ENCODE measurements at regions not wholly inside any gene's neighbourhood (a gene's known extent, or its start where the extent isn't known, plus 50 kb on each side); places are given as distances from the start of the nearest gene placed in this dataset.

DNA sequence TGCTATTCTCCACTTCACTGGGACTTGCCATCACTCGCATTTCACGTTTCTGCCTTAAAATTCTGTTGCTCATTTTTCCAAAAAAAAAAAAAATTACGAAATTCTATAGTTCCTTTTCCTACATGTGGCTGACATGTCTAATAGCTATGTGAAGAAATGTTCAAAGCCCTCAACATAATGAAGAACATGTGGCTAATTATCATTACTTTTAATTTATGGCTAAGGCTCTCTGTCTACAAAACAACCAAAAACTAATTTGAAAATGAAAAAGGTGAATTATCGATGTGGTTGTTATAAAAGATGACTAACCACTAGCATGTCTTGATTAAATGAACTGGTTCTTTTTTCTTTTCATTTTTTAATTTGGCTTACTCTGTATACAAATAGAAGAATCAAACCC, 940.0 kb downstream of the EFNB2 start:
- intact Hi-C loops (cut with DNase I), result no loop called here
- no peak for DNase-seq (ENCODE audit: low spot score)

DNA sequence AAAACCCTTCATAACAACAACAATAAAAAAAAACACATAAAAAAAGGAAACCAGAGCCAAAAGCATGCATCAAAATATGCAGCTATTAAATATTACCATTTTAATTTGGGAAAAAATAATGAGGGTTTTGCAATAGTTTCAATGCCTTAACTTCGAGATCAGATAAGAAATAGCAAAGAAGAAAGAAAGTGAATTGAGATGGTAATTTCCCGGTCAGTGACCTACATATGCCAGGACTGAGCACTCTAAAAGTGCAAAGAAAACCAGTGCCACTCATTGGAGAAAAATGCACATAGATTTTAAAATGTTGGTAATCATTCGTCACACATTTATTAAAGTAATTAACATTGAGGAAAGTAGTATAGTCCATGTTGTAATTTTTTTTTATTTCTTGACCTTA, 944.2 kb downstream of the EFNB2 start:
- DNase-seq (ENCODE audit: low spot score), result no peak
- intact Hi-C loops (cut with DNase I), result loop anchor here in 1 of 2 donors (5.0 kb wide), 1 partner anchor 1589 kb away; no protein-coding TSS in a partner anchor

DNA sequence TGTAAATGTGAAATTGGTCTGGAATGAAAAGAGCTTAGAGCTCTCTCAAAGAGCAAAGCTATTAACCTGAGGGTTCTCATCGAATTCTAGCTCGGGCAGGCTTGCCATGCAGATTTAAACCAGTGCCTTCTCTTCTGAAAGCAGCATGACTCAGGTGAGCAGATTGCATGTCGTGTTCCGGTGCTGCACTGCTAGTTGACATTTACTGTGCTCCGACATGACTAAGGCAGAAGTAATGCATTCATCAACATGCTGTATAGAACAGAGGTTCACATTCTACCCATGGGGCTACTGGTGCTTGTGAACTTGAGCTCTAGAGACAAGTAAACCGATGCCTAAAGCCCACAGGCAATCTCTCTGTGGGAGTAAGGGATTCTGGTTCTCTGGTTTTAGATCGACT, 947.7 kb downstream of the EFNB2 start:
- intact Hi-C loops (cut with DNase I), result no loop called here
- DNase-seq (ENCODE audit: low spot score), result no peak

DNA sequence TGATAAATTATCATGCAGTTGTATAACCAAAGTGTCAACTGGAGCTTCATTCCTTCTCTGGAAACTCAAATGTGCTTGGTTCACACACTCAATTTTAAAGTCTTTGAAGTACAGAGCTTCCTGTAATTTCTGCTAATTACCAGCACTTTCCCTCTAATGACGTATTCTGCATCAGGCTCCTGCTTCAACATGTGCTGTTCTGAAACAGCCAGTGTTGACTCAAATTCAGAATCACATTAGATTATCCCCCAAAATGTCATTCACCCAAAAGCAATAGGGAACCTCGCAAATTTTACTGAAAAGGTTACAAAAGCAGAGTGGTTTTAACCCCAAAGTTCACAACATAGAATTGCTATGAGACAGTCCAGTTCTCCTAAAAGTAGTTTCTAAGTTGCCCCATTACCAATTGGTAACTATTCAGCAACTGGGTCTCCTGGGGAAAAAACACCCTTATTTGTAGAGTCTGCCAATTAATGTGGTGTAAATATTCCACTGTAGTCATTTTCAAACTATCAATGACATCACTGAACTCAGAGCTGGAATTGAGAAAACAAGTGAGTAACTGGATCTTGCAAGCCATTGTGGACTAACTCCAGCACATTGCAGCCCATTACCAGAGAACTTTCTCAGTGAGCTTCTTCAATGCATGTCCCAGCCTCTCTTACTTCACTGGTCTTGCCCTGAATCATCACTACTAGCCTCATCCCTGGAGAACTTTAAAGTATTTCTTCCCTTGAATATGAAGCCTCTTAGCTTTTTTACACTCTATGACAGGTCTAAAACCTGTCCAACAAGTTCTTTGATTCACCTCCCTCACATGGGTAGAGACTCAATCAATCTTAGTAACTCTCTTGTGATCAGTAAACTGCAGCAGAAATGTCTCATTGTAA, 955.4 kb downstream of the EFNB2 start:
- intact Hi-C loops (cut with DNase I), result no loop called here
- DNase-seq (ENCODE audit: low spot score), result no peak

DNA sequence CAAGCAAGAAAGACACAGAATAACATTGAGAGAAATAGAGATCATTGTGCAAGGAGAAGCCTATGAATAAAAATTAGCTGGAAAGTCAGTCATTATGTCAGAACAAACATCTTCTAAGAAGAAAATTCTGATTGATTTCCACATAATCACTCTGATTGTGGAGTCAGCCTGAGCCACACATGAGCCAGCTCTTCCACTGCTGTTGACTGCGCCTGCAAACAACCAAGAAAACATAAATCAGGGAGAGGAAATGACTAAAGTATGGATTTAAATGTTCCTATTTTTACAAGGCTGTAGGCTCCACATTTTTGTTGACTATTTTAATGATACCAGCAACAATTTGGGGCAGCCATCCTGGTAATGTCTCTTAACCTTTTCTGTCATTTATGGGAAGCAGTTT, 962.3 kb downstream of the EFNB2 start:
- DNase-seq (ENCODE audit: low spot score), result no peak
- intact Hi-C loops (cut with DNase I), result no loop called here

DNA sequence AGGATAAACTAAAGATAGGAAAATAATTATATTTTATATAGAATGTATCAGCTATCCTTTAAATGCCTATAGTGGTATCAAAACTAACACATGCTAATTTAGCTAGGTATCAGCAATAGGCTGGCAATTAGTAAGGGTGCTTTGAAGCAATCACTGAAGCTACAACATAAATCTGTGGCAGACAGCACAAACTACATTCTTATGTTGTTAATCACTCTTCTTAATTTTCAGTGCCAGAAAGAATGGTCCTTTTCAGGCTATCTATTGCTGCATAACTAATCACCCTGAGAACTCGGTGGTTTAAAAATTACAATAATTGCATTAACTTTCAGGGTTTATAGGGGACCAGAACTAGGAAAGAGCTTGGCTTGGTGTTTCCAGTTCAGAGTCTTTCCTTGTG, 963.1 kb downstream of the EFNB2 start:
- intact Hi-C loops (cut with DNase I), result no loop called here
- no peak for DNase-seq (ENCODE audit: low spot score)

DNA sequence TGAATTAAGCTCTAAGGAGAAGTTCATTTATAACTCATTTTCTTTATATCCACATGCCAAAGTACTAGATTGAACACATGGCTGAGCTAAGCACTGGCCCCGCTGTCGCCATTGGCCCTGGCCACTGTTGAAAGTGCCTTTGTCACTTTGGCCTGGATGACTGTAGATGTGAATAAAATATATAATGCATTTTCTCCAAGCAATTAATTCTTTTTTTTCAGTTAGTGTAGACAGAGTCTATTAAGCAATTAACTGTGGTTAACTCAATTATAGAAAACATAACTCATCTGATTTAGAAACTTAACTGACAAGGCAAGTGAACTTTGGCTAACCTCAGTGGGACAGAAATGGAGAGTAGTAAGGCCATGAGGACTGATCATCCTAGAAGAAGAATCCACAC, 965.6 kb downstream of the EFNB2 start:
- intact Hi-C loops (cut with DNase I), result no loop called here
- DNase-seq (ENCODE audit: low spot score), result no peak

DNA sequence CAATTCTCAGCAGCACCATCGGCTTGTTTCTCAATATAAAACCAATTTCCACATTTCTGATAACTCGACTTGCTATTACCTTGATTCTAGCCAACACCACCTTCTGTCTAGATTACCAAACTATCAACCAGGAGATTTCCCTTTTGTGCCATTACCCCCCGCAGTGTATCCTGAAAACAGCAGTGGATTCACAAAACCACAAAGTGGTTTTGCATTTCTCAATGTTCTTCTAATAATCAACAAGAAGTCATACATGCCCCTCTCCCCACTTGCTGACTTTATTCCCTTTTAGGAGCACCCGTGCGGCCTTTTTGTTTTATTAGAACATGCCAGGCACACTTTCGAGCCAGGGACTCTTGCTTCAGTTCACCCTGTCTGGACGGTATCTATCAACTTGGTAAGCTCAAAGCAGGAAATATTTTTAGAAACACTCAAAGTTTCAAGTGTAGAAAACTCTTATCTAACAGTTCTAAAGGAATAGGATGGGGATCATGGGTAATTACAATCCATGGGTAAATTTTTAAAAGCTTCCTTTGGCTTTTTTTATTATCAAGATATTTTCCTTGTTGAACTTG, 967.4 kb downstream of the EFNB2 start:
- intact Hi-C loops (cut with DNase I), result no loop called here
- no peak for DNase-seq (ENCODE audit: low spot score)

DNA sequence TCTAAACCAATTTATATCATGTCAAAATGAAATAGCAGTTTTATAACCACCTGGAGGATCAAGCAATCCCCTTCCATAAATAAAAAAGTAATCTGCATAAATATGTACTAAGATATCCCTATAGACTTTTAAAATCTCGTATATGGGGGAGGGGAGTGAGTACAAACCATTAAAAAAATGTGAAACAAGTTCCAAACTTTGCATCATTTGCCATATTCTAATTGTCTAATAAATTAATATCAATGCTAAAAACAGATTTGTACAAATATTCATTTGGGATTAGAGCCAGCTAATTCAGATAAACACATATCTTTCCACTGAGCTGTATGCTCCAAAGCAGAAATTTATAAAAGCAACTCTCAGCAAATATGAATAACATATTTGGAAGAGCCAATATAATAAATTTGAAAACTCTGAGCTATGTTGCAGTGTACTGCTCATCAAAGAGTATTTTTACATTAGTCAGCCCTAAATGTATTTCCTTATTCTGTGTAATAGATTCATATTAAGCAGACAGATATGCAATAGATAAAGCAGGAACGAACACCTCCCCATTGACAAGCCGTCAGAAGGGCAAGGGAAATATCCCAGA, 970.2 kb downstream of the EFNB2 start:
- no peak for DNase-seq (ENCODE audit: low spot score)
- intact Hi-C loops (cut with DNase I), result no loop called here

DNA sequence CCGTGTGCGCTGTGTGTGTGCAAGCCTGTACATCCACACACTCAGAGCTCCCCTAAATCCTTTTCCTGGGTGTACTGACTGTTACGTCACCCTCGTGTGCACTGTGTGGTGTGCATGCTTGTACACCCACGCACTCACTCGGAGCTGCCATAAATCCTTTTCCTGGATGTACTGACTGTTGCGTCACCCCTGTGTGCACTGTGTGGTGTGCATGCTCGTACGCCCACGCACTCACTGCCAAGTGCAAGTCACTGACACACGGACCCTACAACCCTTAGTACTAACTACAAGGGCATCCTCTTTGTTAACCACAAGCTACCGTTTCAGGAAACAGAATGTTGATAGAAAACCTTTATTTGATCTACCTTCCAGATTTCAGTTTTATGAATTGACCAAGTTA, 983.4 kb downstream of the EFNB2 start:
- DNase-seq (ENCODE audit: low spot score), result no peak
- intact Hi-C loops (cut with DNase I), result no loop called here

DNA sequence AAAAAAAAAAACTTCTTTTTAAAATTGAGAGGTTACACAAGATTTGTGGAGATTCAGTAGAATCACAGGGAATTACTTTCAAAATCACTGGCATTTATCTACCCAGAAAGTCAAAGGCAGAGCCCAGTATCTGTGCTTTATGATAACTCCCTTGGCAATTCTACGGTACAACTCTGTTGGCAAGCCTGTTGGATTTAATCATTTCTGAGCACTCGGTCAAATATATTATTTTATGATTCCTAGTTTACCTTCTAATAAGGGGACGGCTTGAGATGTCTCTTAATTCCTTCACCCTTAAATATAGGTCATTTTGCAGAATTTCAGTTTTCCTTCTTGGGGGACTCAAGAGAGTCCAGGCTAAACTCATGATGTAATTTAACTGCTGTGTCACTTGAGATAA, 987.6 kb downstream of the EFNB2 start:
- DNase-seq (ENCODE audit: low spot score), result no peak
- intact Hi-C loops (cut with DNase I), result no loop called here

DNA sequence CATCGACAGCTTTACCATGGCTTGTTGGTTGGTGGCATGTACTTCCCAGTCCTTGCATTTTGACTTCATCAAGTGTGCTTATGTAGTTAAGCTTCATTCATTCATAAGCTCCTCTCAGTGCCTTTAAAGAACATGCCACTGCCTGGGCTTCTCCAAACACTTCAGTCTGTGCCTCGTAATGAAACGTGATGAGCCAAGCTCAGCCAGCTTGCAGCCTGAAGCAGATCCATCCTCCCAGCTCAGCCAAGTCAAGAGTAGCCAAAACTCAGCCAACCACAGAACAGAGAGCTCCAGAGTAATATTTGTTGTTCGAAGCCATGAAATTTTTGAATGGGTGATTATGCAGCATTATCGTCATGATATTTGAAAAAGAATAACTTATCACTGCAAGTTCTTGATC, 989.7 kb downstream of the EFNB2 start:
- intact Hi-C loops (cut with DNase I), result no loop called here
- no peak for DNase-seq (ENCODE audit: low spot score)

DNA sequence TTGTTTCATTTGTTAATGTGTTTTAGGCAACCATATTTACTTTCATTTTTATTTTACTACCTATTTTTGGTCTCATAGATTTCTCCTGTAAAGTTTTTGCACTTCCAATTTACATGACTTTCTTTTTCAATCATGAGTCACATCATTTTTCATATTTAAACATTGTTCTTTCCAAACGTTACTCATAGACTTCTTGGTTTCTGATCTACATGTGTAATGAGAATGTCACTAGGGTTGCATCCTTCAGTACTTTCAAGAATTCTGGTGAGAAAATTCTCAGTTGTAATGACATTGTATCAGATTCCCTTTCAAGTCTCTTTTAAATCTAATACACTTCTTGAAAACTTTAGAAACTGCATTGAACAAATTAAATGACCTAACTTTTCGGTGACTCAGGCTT, 991.7 kb downstream of the EFNB2 start:
- intact Hi-C loops (cut with DNase I), result no loop called here
- no peak for DNase-seq (ENCODE audit: low spot score)

DNA sequence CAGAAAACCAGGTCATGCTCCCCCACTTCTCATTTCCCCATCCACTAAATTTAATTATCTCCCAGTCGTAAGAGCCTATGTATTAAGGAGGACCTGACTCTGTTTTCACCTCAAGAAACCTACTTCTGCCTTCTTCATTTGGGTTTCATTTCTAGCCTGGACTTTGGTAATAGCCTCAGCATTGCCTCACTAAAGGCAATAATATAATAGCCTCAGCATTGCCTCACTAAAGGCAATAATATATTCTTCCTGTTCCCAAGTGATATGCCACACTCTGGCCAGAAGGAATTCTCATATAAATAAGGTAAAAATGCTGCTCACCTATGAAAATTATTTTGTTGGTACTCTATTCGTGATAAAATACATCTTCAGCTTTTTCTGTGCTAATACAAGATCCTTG, 993.9 kb downstream of the EFNB2 start:
- no peak for DNase-seq (ENCODE audit: low spot score)
- intact Hi-C loops (cut with DNase I), result no loop called here

DNA sequence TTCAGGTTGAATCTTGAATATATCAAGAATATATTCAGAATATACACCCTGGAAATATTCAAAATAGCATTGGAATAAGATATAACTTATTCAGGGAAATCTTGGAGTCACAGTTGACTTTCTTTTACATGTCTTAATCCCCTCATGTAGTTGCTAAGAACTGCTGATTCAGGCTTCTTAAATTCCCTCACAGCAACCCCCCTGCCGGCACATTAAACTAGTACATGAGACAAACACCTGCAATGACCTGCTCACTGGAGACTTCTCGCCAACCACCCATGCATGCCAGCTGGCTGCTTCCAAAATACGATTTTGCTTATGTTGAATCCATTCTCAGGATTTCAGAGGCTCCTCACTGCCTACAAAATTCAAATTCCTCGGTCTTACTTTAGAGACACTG, 997.1 kb downstream of the EFNB2 start:
- no peak for DNase-seq (ENCODE audit: low spot score)
- intact Hi-C loops (cut with DNase I), result no loop called here

DNA sequence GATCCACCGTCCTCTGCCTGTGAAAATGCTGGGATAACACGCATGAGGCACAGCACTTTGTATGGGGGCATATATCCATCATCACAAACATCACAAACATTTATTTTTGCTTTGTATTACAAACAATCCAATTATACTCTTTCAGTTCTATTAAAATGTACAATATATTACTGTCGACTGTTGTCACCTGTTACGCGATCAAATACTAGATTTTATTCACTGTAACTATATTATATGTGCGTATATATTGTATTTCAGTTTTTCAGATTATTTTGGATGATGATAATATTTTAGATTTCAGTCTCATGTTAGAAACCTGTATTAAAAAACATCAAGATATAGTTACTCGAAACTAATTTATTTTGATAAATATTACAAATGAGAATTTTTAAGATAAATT, 998.3 kb downstream of the EFNB2 start:
- no peak for DNase-seq (ENCODE audit: low spot score)
- intact Hi-C loops (cut with DNase I), result no loop called here

DNA sequence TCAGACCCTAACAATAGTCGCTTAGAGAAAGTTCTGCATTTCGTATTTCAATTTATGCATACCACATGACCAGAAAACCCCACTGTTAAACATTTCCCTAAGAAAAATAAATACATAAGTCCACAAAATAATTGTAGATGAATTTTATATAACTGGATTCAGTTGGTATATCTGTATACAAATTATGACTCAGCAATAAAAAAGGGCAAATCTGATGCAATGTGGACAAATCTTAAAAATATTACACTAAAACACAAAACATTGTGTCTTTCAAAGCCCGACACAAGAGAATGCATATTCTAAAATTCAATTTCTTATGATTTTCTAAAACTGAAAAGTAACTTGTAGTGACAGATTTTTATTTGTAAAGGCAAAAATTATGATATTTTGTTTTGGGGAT, 1005.0 kb downstream of the EFNB2 start:
- intact Hi-C loops (cut with DNase I), result no loop called here
- DNase-seq (ENCODE audit: low spot score), result no peak

DNA sequence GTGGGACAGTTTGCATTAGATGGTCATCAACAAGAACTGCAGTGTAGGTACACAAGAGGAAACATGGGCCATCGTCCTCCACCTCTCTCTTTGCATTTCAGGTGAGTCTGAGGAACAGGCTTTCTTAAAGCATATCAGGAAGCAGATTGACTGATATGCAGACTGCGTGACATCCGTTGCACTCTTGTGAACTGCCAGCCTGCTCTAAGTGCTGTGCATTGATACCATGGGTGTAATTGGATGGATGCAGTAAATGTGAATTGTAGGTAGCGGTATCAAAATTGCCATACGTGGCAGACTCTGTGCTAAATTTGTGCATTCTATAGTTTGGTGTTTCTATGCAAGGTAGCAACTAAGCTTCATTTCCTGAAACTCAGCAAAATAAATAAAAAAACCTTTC, 1008.3 kb downstream of the EFNB2 start:
- no peak for DNase-seq (ENCODE audit: low spot score)
- intact Hi-C loops (cut with DNase I), result no loop called here

DNA sequence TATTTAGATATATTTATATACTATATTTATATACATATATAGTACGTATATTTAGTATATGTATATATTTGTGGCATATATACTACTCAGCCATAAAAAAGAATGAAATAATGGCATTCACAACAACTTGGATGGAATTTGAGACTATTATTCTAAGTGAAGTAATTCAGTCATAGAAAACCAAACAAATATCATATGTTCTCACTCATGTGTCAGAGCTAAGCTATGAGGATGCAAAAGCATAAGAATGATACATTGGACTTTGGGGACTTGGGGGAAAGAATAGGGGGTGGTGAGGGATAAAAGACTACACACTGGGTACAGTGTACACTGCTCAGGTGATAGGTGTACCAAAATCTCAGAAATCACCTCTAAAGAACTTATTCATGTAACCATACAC, 1015.7 kb downstream of the EFNB2 start:
- DNase-seq (ENCODE audit: low spot score), result no peak

DNA sequence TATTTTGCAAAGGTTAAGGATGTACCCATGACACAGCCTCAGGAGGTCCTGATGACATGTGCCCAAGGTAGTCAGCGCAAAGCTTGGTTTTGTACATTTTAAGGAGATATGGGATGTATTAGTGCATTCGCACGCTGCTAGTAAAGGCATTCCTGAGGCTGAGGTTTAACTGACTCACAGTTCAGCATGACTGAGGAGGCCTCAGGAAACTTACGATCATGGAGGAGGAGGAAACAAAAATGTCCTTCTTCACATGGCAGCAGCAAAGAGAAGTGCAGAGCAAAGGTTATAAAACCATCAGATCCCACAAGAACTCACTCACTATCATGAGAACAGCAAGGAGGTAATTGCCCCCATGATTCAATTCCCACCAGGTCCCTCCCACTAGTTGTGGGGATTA, 1017.4 kb downstream of the EFNB2 start:
- no peak for DNase-seq (ENCODE audit: low spot score)
- intact Hi-C loops (cut with DNase I), result no loop called here

More for the DNA sequence above, 1015.7 kb downstream of the EFNB2 start:
- intact Hi-C loops (cut with DNase I), result no loop called here

DNA sequence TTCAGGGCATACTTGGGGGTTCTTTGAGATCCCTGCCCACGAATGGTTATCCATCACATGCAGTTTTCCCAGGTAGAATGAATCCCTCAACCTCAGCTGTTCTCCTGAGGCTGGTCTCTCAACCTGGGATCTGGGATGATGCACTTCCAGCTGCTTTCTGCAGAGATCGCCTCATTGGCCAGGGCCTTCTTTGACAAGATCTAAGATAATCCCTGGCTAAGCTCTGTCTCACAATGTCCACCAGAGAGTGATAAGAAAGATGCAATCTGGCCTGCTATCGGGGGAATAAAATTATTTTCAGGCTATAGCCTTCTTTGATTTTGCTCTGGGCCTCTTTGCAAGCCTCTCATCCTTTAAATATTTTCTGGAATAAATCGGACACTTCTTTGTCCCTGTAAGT, 1021.1 kb downstream of the EFNB2 start:
- DNase-seq (ENCODE audit: low spot score), result no peak
- intact Hi-C loops (cut with DNase I), result no loop called here

Data from posterior vena cava (tissue), 2 donors.